Esophagus mucosa (tissue), 1 donor: ENCODE measurements at regions not wholly inside any gene's neighbourhood (a gene's known extent, or its start where the extent isn't known, plus 50 kb on each side); places are given as distances from the start of the nearest gene placed in this dataset.

ENCODE experiments used
- ATAC-seq: fragments of 200-7000 bp; cut with Tn5 transposase; one replicate; pipeline ENCODE4 v1.9.1; 2020
- donor health status: DM: yes; HTN: yes; CAD: no.

- no peak for ATAC-seq
Measured at GRCh38 chr9:2461892-2462291, 159.7 kb upstream of the VLDLR start.

GRCh38 chr9:2464624-2465023 lies 157.0 kb upstream of the VLDLR start:
- no peak for ATAC-seq

- no peak for ATAC-seq
Measured at GRCh38 chr9:2465516-2465915, 156.1 kb upstream of the VLDLR start.

- peak; percentile 86 for ATAC-seq
Measured at GRCh38 chr9:2465921-2466460, 155.6 kb upstream of the VLDLR start.

GRCh38 chr9:2466703-2467102 lies 154.9 kb upstream of the VLDLR start:
- peak; percentile 32 for ATAC-seq

GRCh38 chr9:2469681-2470221 lies 151.8 kb upstream of the VLDLR start:
- peak; percentile 32 for ATAC-seq

- no peak for ATAC-seq
Measured at GRCh38 chr9:2473681-2474080, 147.9 kb upstream of the VLDLR start.

GRCh38 chr9:2477755-2478154 lies 143.8 kb upstream of the VLDLR start:
- no peak for ATAC-seq

- ATAC-seq: no peak
Measured at GRCh38 chr9:2478421-2478820, 143.2 kb upstream of the VLDLR start.

- no peak for ATAC-seq
Measured at GRCh38 chr9:2479056-2479565, 142.5 kb upstream of the VLDLR start.

- ATAC-seq: no peak
Measured at GRCh38 chr9:2480255-2480837, 141.2 kb upstream of the VLDLR start.

GRCh38 chr9:2481216-2481615 lies 140.4 kb upstream of the VLDLR start:
- no peak for ATAC-seq

- ATAC-seq: no peak
Measured at GRCh38 chr9:2486988-2487387, 134.6 kb upstream of the VLDLR start.

GRCh38 chr9:2489838-2490314 lies 131.7 kb upstream of the VLDLR start:
- ATAC-seq: no peak

- no peak for ATAC-seq
Measured at GRCh38 chr9:2492161-2492560, 129.4 kb upstream of the VLDLR start.

- no peak for ATAC-seq
Measured at GRCh38 chr9:2493109-2493508, 128.5 kb upstream of the VLDLR start.

GRCh38 chr9:2493529-2493928 lies 128.1 kb upstream of the VLDLR start:
- ATAC-seq: no peak

- no peak for ATAC-seq
Measured at GRCh38 chr9:2494562-2494961, 127.0 kb upstream of the VLDLR start.

GRCh38 chr9:2495221-2496005 lies 126.2 kb upstream of the VLDLR start:
- ATAC-seq: no peak

GRCh38 chr9:2496169-2496568 lies 125.4 kb upstream of the VLDLR start:
- no peak for ATAC-seq

- no peak for ATAC-seq
Measured at GRCh38 chr9:2496934-2497333, 124.7 kb upstream of the VLDLR start.

GRCh38 chr9:2497666-2498400 lies 123.8 kb upstream of the VLDLR start:
- no peak for ATAC-seq

- ATAC-seq: no peak
Measured at GRCh38 chr9:2502210-2502609, 119.4 kb upstream of the VLDLR start.
